B cell (primary cell): ENCODE measurements at regions not wholly inside any gene's neighbourhood (a gene's known extent, or its start where the extent isn't known, plus 50 kb on each side); places are given as distances from the start of the nearest gene placed in this dataset.

Source experiments
- ATAC-seq: fragments of 200-7000 bp; cut with Tn5 transposase; one replicate; pipeline ENCODE4 v1.10.0; 2021; ENCODE audit warnings: low read depth, mild to moderate bottlenecking, moderate number of reproducible peaks, moderate library complexity
- CTCF ChIA-PET: fragments of 350-600 bp; sonication (Branson Sonifier 250); formaldehyde crosslinking; loops from one replicate; lab custom pipeline; 2021; ENCODE audit warnings: antibody characterized with exemption, inconsistent platforms; lab: Charles Lee
- POLR2A ChIA-PET: fragments of 350-600 bp; sonication (Branson Sonifier 250); formaldehyde crosslinking; loops from one replicate; lab custom pipeline; 2021; ENCODE audit warnings: antibody characterized with exemption; lab: Charles Lee
- DNase-seq: peaks from one replicate; pipeline ENCODE4 v3.0.0; 2013
- H2AFZ ChIP-seq: 2 replicates; pipeline ENCODE4 v1.6.1; 2012; ENCODE audit warnings: mild to moderate bottlenecking, low read depth, low read length; ENCODE audit not compliant: insufficient read depth, poor library complexity, severe bottlenecking
- H3K27ac ChIP-seq, 2 donors: 1 replicate in 1 of 2; 2 replicates in 1 of 2; pipeline ENCODE4 v1.5.1; 2012 to 2013; ENCODE audit warnings: low read length in 2 of 2, mild to moderate bottlenecking in 2 of 2, moderate library complexity in 1 of 2
- H3K27me3 ChIP-seq, 4 experiments: fragments of 200-600 bp in 1 of 4; sonication (generic) in 1 of 4; replicated peaks in 1 of 4; 1 replicate in 2 of 4; 2 replicates in 2 of 4; pipeline versions ENCODE4 v1.6.1 to v1.7.0; 2013 to 2016; ENCODE audit warnings: low read length in 3 of 4, mild to moderate bottlenecking in 2 of 4, mixed read lengths in 1 of 4, moderate library complexity in 1 of 4; ENCODE audit not compliant: insufficient read depth in 4 of 4, control insufficient read depth in 3 of 4; ENCODE audit errors: control extremely low read depth in 1 of 4
- H3K36me3 ChIP-seq, 2 experiments: replicated peaks in 1 of 2; 1 replicate in 1 of 2; 2 replicates in 1 of 2; pipeline versions ENCODE4 v1.6.1 to v1.7.1; 2013; ENCODE audit warnings: low read length in 1 of 2; ENCODE audit not compliant: insufficient read depth in 2 of 2, control insufficient read depth in 1 of 2; ENCODE audit errors: control extremely low read depth in 1 of 2, extremely low read depth in 1 of 2
- H3K4me1 ChIP-seq, 2 donors: fragments of 200-600 bp in 1 of 2; sonication (generic) in 1 of 2; 1 replicate in 1 of 2; 2 replicates in 1 of 2; pipeline versions ENCODE4 v1.5.1 to v1.6.1; 2013 to 2017; ENCODE audit warnings: low read length in 2 of 2; ENCODE audit not compliant: control insufficient read depth in 2 of 2, insufficient read depth in 2 of 2
- H3K4me2 ChIP-seq: replicated peaks from 2 replicates; pipeline ENCODE3; 2012; ENCODE audit warnings: mild to moderate bottlenecking, low read depth, low read length; ENCODE audit not compliant: poor library complexity, severe bottlenecking
- H3K4me3 ChIP-seq, 5 experiments: fragments of 200-600 bp in 1 of 5; sonication (generic) in 1 of 5; 1 replicate in 3 of 5; 2 replicates in 2 of 5; pipeline versions ENCODE4 v1.5.1 to v1.7.0; 2011 to 2016; ENCODE audit warnings: low read length in 4 of 5, mild to moderate bottlenecking in 4 of 5, low read depth in 2 of 5, control low read depth in 1 of 5, moderate library complexity in 1 of 5; ENCODE audit not compliant: insufficient read depth in 1 of 5; ENCODE audit errors: control extremely low read depth in 1 of 5, extremely low read depth in 1 of 5
- H3K79me2 ChIP-seq: fragments of 200-600 bp; sonication (generic); one replicate; pipeline ENCODE4 v1.6.0; 2016; ENCODE audit warnings: low read length; ENCODE audit not compliant: control insufficient read depth, insufficient read depth
- H3K9ac ChIP-seq: fragments of 200-600 bp; sonication (generic); 2 replicates; pipeline ENCODE4 v1.6.1; 2017; ENCODE audit warnings: mild to moderate bottlenecking, low read length, moderate library complexity
- H3K9me3 ChIP-seq, 3 donors: one replicate each; pipeline versions ENCODE4 v1.6.1 to v1.7.1; 2013; ENCODE audit warnings: low read length in 2 of 3; ENCODE audit not compliant: control insufficient read depth in 2 of 3, insufficient read depth in 1 of 3; ENCODE audit errors: control extremely low read depth in 1 of 3
- H4K20me1 ChIP-seq: 2 replicates; pipeline ENCODE4 v1.6.0; 2012; ENCODE audit warnings: mild to moderate bottlenecking, low read length; ENCODE audit not compliant: insufficient read depth, control insufficient read depth, poor library complexity, severe bottlenecking
- H3K27ac Mint-ChIP-seq: one replicate; pipeline ENCODE4 v1.8.0; 2021; ENCODE audit warnings: mixed read lengths
- H3K27me3 Mint-ChIP-seq: one replicate; pipeline ENCODE4 v1.8.0; 2021; ENCODE audit warnings: mixed read lengths
- H3K4me1 Mint-ChIP-seq: one replicate; pipeline ENCODE4 v1.8.0; 2021; ENCODE audit warnings: mixed read lengths
- H3K4me3 Mint-ChIP-seq: one replicate; pipeline ENCODE4 v1.8.0; 2021; ENCODE audit warnings: mixed read lengths
- H3K9me3 Mint-ChIP-seq: one replicate; pipeline ENCODE4 v1.8.0; 2022; ENCODE audit warnings: mixed read lengths; ENCODE audit not compliant: insufficient read depth
- EZH2 ChIP-seq: IDR thresholded peaks from 2 replicates; pipeline ENCODE4 v1.6.1; 2012; ENCODE audit warnings: borderline replicate concordance, low read depth, mild to moderate bottlenecking, moderate library complexity, low read length; ENCODE audit not compliant: insufficient read depth, poor library complexity, severe bottlenecking
- WGBS: methylation state at CpG from one replicate; pipeline ENCODE4 v1.1.5; 2013; ENCODE audit warnings: missing lambda C conversion rate; ENCODE audit not compliant: insufficient coverage; 5-methylcytosine and 5-hydroxymethylcytosine counted together
- intact Hi-C: fragments of 100-400 bp; cut with micrococcal nuclease; formaldehyde crosslinking; loops from one replicate; pipeline ENCODE4 v1.10.0; 2022
- TF ChIP-seq, protein P1 (sequence below): fragments of 200-600 bp; IDR thresholded peaks from one replicate; pipeline ENCODE4 v1.8.0; 2022; ENCODE audit warnings: antibody characterized with exemption, mild to moderate bottlenecking

DNA sequence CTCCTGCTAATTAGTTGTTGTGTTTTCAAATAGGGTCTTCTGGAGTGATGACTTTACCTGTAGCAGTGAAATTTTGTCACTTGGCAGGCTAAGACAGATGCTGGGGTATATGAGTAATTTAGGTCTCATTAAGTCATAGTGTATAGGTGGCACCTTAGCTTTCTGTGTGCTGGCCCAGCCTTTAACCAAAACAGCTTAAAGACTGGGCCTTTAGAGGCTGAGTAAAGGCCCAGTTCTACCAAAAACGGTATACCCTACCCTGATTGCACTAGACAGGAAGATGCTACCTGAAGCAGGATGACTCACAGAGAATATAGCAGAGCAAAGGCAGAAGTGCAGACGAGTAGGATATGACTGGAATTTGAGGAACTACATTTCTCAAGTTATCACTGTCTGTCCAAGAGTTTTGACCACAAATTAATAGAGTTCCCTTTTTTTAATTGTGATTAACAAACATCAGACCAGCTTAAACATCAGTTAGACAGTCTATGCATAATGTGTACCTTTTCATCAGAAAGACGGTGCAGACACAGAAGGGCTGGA, 337.9 kb upstream of the SALL3 start:
- no peak overlapping the region for H3K4me3 Mint-ChIP-seq
- Histone ChIP-seq H2AFZ (no peak overlapping the region), H3K27me3 (no peaks in the 10 kb centered on the region), H3K27ac (no peak overlapping the region), H3K4me1 (peaks cover 0 to 21% of the 10 kb centered on the region in 2 donors), H3K4me2 (no peak overlapping the region), H3K36me3 (no peaks in the 10 kb centered on the region), H3K79me2 (no peaks in the 10 kb centered on the region), H4K20me1 (no peaks in the 10 kb centered on the region), H3K4me3 (no peak overlapping the region), H3K9ac (no peak overlapping the region), H3K9me3 (peaks cover 0 to 38% (median 0%) of the 10 kb centered on the region in 3 donors)
- intact Hi-C loops: no loop called here
- ChIA-PET CTCF (no interaction called here), POLR2A (no interaction called here)
- 100% methylated on average over 1 of the region's 3 CpGs for WGBS
- TF ChIP-seq, protein P1, sequence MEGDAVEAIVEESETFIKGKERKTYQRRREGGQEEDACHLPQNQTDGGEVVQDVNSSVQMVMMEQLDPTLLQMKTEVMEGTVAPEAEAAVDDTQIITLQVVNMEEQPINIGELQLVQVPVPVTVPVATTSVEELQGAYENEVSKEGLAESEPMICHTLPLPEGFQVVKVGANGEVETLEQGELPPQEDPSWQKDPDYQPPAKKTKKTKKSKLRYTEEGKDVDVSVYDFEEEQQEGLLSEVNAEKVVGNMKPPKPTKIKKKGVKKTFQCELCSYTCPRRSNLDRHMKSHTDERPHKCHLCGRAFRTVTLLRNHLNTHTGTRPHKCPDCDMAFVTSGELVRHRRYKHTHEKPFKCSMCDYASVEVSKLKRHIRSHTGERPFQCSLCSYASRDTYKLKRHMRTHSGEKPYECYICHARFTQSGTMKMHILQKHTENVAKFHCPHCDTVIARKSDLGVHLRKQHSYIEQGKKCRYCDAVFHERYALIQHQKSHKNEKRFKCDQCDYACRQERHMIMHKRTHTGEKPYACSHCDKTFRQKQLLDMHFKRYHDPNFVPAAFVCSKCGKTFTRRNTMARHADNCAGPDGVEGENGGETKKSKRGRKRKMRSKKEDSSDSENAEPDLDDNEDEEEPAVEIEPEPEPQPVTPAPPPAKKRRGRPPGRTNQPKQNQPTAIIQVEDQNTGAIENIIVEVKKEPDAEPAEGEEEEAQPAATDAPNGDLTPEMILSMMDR: no peak
- no peak for TF ChIP-seq EZH2
- no peak overlapping the region for H3K27ac Mint-ChIP-seq
- H3K9me3 Mint-ChIP-seq: peaks cover under 1% of the 10 kb centered on the region
- ATAC-seq (peak; percentile 33), DNase-seq (no peak)
- peaks cover 7% of the 10 kb centered on the region for H3K4me1 Mint-ChIP-seq
- H3K27me3 Mint-ChIP-seq: no peaks in the 10 kb centered on the region

DNA sequence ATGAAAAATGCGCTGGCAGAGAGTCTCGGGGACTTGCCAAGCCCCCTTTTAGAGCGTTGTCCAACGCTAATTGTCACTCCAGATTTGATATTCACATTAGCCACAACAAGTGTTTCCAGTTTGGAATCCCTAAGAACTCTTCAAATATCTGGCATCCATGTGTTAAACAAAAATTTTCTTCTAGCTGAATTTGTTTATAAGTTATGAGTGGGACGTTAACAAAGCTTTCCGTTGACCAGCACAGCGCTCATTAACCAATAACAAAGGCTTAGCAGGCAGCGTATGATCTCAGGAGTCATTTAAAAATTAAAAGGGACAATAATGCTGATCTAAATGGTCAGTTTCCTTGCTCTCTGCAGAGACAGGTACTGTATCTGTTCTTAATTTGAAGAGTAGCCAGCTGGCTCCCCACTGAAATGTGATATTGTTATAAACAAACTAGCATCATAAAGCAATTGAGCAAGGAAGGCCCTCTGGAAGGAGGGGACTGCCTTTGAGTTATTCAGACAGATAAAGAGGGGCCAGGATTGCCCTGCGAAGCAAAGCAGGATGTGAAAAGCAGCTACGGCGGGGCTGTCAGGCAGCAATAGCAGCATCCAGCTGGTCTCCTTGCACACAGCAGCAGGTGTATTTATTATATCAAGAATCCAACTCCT, 337.2 kb upstream of the SALL3 start:
- Histone ChIP-seq H4K20me1 (no peaks in the 10 kb centered on the region), H3K4me2 (peak overlapping the region; percentile 18), H3K79me2 (no peaks in the 10 kb centered on the region), H2AFZ (no peak overlapping the region), H3K4me3 (no peak overlapping the region), H3K27ac (peak overlapping the region; percentile 41 to 65), H3K9me3 (peaks cover 0 to 39% (median 0%) of the 10 kb centered on the region in 3 donors), H3K27me3 (no peaks in the 10 kb centered on the region), H3K4me1 (peaks cover 0 to 21% of the 10 kb centered on the region in 2 donors), H3K9ac (no peak overlapping the region), H3K36me3 (no peaks in the 10 kb centered on the region)
- CTCF ChIA-PET: no interaction called here
- Mint-ChIP-seq H3K9me3 (no peaks in the 10 kb centered on the region), H3K4me3 (no peak overlapping the region), H3K27ac (no peak overlapping the region), H3K4me1 (peaks cover 7% of the 10 kb centered on the region), H3K27me3 (no peaks in the 10 kb centered on the region)
- WGBS: 66% methylated on average over 8 of the region's 11 CpGs
- DNase-seq: no peak
- intact Hi-C loops: no loop called here
- peak; percentile 39 for ATAC-seq
- TF ChIP-seq EZH2: no peak
- TF ChIP-seq, protein P1: no peak
- POLR2A ChIA-PET: no interaction called here
